Upper lobe of left lung (tissue), 6 donors: ENCODE measurements at regions not wholly inside any gene's neighbourhood (a gene's known extent, or its start where the extent isn't known, plus 50 kb on each side); places are given as distances from the start of the nearest gene placed in this dataset.

Source experiments
- ATAC-seq, 2 donors: fragments of 200-7000 bp; cut with Tn5 transposase; one replicate each; pipeline ENCODE4 v1.9.1; 2022; ENCODE audit warnings: mild to moderate bottlenecking in 2 of 2, moderate library complexity in 2 of 2; ENCODE audit not compliant: low FRiP score in 2 of 2
- DNase-seq, 2 donors: peaks; one replicate each; pipeline ENCODE4 v3.0.0-alpha.2; 2019 to 2020
- H3K27ac ChIP-seq, 4 donors: fragments of 200-600 bp; sonication (generic); one replicate each; pipeline ENCODE4 v1.5.1; 2016 to 2019
- H3K27me3 ChIP-seq, 4 donors: fragments of 200-600 bp; sonication (generic); one replicate each; pipeline ENCODE4 v1.5.1; 2017 to 2019
- H3K36me3 ChIP-seq, 4 donors: fragments of 200-600 bp; sonication (generic); one replicate each; pipeline ENCODE4 v1.5.1; 2016 to 2019
- H3K4me1 ChIP-seq, 4 donors: fragments of 200-600 bp; sonication (generic); one replicate each; pipeline ENCODE4 v1.5.1; 2018 to 2019
- H3K4me3 ChIP-seq, 4 donors: fragments of 200-600 bp; sonication (generic); one replicate each; pipeline ENCODE4 v1.5.1; 2017 to 2019; ENCODE audit warnings: mild to moderate bottlenecking in 2 of 4, moderate library complexity in 1 of 4
- H3K9me3 ChIP-seq, 4 donors: fragments of 200-600 bp; sonication (generic); one replicate each; pipeline ENCODE4 v1.5.1; 2018 to 2019
- CTCF ChIP-seq, 6 experiments: fragments of 450-650 bp in 4 of 6; fragments of 200-600 bp in 2 of 6; sonication (generic) in 2 of 6; IDR thresholded peaks; one replicate each; pipeline ENCODE4 v1.5.1; 2016 to 2019; ENCODE audit warnings: antibody characterized with exemption in 6 of 6
- EP300 ChIP-seq, 4 donors: sonication (generic); formaldehyde crosslinking; IDR thresholded peaks; one replicate each; pipeline ENCODE4 v1.5.1; 2017; ENCODE audit warnings: antibody characterized with exemption in 4 of 4, control low read depth in 2 of 4
- POLR2A ChIP-seq, 4 donors: fragments of 450-650 bp; IDR thresholded peaks; one replicate each; pipeline ENCODE4 v1.5.1; 2016 to 2017; ENCODE audit warnings: antibody characterized with exemption in 4 of 4, mild to moderate bottlenecking in 2 of 4
- POLR2AphosphoS5 ChIP-seq, 2 donors: sonication (generic); formaldehyde crosslinking; IDR thresholded peaks; one replicate each; pipeline ENCODE4 v1.5.1; 2017; ENCODE audit warnings: antibody characterized with exemption in 2 of 2
- WGBS, 2 donors: methylation state at CpG; one replicate each; pipeline ENCODE4 v1.1.5; 2017 to 2018; 5-methylcytosine and 5-hydroxymethylcytosine counted together
- donor health status: DM: no; HTN: no; CAD: no; lungs with moderate emphysema.
- donor health status: DM: no; HTN: yes; CAD: no; lungs with severe emphysema.

DNA sequence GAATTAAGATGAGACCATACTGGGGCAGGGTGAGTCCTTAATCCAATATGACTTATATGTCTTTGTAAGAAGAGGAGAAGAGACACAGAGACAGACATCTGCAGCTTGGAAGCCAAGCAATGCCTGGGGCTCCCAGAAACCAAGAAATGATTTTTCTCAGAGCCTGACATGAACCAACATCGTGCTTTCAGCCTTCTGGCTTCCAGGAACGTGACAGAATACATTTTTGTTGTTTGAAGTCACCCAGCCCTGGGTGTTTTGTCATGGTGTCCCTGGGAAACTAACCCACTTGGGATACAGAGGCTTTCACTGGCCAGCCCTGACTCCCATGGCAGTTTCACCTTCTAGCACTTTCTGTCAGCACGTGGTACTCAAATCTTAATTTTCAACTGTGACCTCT is 95.3 kb upstream of the SLC10A2 start:
- no peaks in the 10 kb centered on the region for H3K36me3 ChIP-seq
- no peak overlapping the region for H3K27ac ChIP-seq
- no peaks in the 10 kb centered on the region for H3K27me3 ChIP-seq
- ATAC-seq, result no peak
- no peaks in the 10 kb centered on the region for H3K9me3 ChIP-seq
- TF ChIP-seq POLR2AphosphoS5 (IDR thresholded peaks at IDR 0.05), result no peak
- TF ChIP-seq EP300 (IDR thresholded peaks at IDR 0.05), result no peak
- TF ChIP-seq POLR2A (IDR thresholded peaks at IDR 0.05), result no peak
- no peak for TF ChIP-seq CTCF (IDR thresholded peaks at IDR 0.05)
- no peaks in the 10 kb centered on the region for H3K4me1 ChIP-seq
- no peak for DNase-seq
- 63 to 65% methylated on average over 3 of the region's 3 CpGs for WGBS, 2 donors
- no peak overlapping the region for H3K4me3 ChIP-seq

- DNase-seq (no peak), ATAC-seq (no peak)
- Histone ChIP-seq H3K27me3 (no peaks in the 10 kb centered on the region), H3K36me3 (no peaks in the 10 kb centered on the region), H3K27ac (no peak overlapping the region), H3K4me3 (no peak overlapping the region), H3K4me1 (no peaks in the 10 kb centered on the region), H3K9me3 (no peaks in the 10 kb centered on the region)
- TF ChIP-seq CTCF (IDR thresholded peaks at IDR 0.05) (no peak), POLR2AphosphoS5 (IDR thresholded peaks at IDR 0.05) (no peak), EP300 (IDR thresholded peaks at IDR 0.05) (no peak), POLR2A (IDR thresholded peaks at IDR 0.05) (no peak)
- 43 to 53% methylated on average over 2 of the region's 2 CpGs for WGBS, 2 donors
Measured at GRCh38 chr13:103157434-103158145, 91.4 kb upstream of the SLC10A2 start.

DNA sequence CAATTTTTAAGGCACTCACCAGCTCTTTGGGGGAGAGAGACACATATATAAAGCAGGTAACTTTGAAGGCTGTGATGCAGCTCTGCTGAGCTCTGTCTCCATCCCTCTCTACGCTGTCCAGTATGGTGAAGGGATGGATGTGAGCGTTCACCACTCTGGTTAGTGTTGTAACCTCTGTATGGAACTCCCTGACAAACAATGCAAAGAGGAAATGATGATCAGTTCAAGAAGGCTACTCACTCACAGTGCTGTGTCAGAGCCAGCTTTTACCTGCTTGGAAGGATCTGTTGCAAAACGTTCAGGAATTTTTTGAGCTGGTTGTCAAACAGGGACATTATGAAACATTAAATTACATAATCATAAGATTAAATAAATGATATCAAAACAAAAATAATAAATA is 90.8 kb upstream of the SLC10A2 start:
- DNase-seq (no peak), ATAC-seq (no peak)
- 45 to 48% methylated on average over 3 of the region's 3 CpGs for WGBS, 2 donors
- Histone ChIP-seq H3K36me3 (no peaks in the 10 kb centered on the region), H3K9me3 (no peaks in the 10 kb centered on the region), H3K27ac (no peak overlapping the region), H3K4me3 (no peak overlapping the region), H3K4me1 (no peaks in the 10 kb centered on the region), H3K27me3 (no peaks in the 10 kb centered on the region)
- no peak for TF ChIP-seq EP300 (IDR thresholded peaks at IDR 0.05)
- no peak for TF ChIP-seq CTCF (IDR thresholded peaks at IDR 0.05)
- no peak for TF ChIP-seq POLR2AphosphoS5 (IDR thresholded peaks at IDR 0.05)

GRCh38 chr13:103156346-103156998 is 90.3 kb upstream of the SLC10A2 start:
- no peak overlapping the region for H3K4me3 ChIP-seq
- H3K4me1 ChIP-seq, result no peaks in the 10 kb centered on the region
- no peak for DNase-seq
- H3K36me3 ChIP-seq, result no peaks in the 10 kb centered on the region
- WGBS, 2 donors, result 67 to 72% methylated on average over 6 of the region's 6 CpGs
- ATAC-seq, result peak in 1 of 2 donors; percentile 39
- no peaks in the 10 kb centered on the region for H3K9me3 ChIP-seq
- no peaks in the 10 kb centered on the region for H3K27me3 ChIP-seq
- TF ChIP-seq EP300 (IDR thresholded peaks at IDR 0.05) (no peak), POLR2A (IDR thresholded peaks at IDR 0.05) (no peak), POLR2AphosphoS5 (IDR thresholded peaks at IDR 0.05) (no peak), CTCF (IDR thresholded peaks at IDR 0.05) (no peak)
- H3K27ac ChIP-seq, result no peak overlapping the region

DNA sequence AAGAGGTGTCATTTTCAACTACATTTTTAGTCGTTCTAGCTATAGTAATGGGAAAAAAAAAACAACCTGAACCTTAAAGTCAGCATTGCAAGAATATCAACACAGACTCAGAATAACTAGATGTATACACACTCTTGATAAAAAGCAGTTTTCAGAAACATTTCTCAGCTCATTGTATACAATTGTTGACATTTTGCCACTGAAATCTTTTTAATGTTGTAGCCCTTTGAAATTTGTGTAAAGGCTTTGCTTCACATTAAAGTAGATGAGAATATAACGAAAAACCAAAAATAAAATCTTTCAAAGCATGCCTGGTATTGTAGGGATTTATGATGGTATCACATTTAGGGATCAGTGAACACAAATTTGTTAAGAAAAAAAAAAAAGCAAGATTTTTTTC is 87.2 kb upstream of the SLC10A2 start:
- 55 to 63% methylated on average over 2 of the region's 2 CpGs for WGBS, 2 donors

More for the DNA sequence above, 87.2 kb upstream of the SLC10A2 start:
- no peaks in the 10 kb centered on the region for H3K36me3 ChIP-seq
- no peak for DNase-seq
- no peak for ATAC-seq
- TF ChIP-seq EP300 (IDR thresholded peaks at IDR 0.05) (no peak), CTCF (IDR thresholded peaks at IDR 0.05) (no peak), POLR2AphosphoS5 (IDR thresholded peaks at IDR 0.05) (no peak), POLR2A (IDR thresholded peaks at IDR 0.05) (no peak)
- no peaks in the 10 kb centered on the region for H3K9me3 ChIP-seq
- H3K4me1 ChIP-seq, result no peaks in the 10 kb centered on the region
- no peaks in the 10 kb centered on the region for H3K27me3 ChIP-seq
- H3K27ac ChIP-seq, result no peak overlapping the region
- no peak overlapping the region for H3K4me3 ChIP-seq
